ENCODE measurements at regions not wholly inside any gene's neighbourhood (a gene's known extent, or its start where the extent isn't known, plus 50 kb on each side); places are given as distances from the start of the nearest gene placed in this dataset.

DNA sequence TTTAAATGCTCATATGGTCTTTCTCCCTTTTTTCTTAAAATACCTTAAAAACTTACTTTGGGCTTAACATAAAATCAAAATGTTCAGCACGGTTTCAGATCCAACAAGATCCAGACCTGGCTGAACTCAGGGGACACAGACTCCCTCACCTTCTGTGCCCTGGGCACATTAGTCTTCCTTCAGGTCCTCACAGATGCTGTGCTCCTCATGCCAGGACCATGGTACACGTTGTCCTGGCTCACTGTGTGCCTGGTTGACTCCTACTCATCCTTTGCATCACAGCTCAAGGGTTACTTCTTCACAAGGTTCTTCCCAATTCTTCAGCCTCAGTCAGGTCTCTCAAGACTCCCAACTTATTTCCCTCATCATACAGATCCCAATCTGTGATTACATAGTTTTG, 73.6 kb upstream of the TCF21 start:
- TF ChIP-seq ESRRA (CRISPR knock-in tag; IDR thresholded peaks at IDR 0.05; ENCODE audit: borderline replicate concordance), result no peak
- TF ChIP-seq, protein P1, sequence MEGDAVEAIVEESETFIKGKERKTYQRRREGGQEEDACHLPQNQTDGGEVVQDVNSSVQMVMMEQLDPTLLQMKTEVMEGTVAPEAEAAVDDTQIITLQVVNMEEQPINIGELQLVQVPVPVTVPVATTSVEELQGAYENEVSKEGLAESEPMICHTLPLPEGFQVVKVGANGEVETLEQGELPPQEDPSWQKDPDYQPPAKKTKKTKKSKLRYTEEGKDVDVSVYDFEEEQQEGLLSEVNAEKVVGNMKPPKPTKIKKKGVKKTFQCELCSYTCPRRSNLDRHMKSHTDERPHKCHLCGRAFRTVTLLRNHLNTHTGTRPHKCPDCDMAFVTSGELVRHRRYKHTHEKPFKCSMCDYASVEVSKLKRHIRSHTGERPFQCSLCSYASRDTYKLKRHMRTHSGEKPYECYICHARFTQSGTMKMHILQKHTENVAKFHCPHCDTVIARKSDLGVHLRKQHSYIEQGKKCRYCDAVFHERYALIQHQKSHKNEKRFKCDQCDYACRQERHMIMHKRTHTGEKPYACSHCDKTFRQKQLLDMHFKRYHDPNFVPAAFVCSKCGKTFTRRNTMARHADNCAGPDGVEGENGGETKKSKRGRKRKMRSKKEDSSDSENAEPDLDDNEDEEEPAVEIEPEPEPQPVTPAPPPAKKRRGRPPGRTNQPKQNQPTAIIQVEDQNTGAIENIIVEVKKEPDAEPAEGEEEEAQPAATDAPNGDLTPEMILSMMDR (IDR thresholded peaks at IDR 0.05), result no peak
- TF ChIP-seq, protein P2, sequence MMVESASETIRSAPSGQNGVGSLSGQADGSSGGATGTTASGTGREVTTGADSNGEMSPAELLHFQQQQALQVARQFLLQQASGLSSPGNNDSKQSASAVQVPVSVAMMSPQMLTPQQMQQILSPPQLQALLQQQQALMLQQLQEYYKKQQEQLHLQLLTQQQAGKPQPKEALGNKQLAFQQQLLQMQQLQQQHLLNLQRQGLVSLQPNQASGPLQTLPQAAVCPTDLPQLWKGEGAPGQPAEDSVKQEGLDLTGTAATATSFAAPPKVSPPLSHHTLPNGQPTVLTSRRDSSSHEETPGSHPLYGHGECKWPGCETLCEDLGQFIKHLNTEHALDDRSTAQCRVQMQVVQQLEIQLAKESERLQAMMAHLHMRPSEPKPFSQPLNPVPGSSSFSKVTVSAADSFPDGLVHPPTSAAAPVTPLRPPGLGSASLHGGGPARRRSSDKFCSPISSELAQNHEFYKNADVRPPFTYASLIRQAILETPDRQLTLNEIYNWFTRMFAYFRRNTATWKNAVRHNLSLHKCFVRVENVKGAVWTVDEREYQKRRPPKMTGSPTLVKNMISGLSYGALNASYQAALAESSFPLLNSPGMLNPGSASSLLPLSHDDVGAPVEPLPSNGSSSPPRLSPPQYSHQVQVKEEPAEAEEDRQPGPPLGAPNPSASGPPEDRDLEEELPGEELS (CRISPR knock-in tag; IDR thresholded peaks at IDR 0.05), result no peak
